Naive B cell (primary cell): ENCODE measurements at regions not wholly inside any gene's neighbourhood (a gene's known extent, or its start where the extent isn't known, plus 50 kb on each side); places are given as distances from the start of the nearest gene placed in this dataset.

Source experiments
- ATAC-seq, 2 donors: fragments of 150-1000 bp; cut with Tn5 transposase; 2 replicates each; pipeline ENCODE4 v1.10.0; 2021; ENCODE audit warnings: low read depth in 2 of 2, mild to moderate bottlenecking in 2 of 2, moderate library complexity in 2 of 2
- DNase-seq: peaks from one replicate; pipeline ENCODE4 v3.0.0; 2022
- H3K27ac Mint-ChIP-seq, 6 donors: one replicate each; pipeline ENCODE4 v1.8.0; 2020 to 2022; ENCODE audit warnings: mild to moderate bottlenecking in 6 of 6, mixed read lengths in 6 of 6, moderate library complexity in 5 of 6, inconsistent platforms in 2 of 6
- H3K27me3 Mint-ChIP-seq, 3 donors: one replicate each; pipeline ENCODE4 v1.8.0; 2021 to 2022; ENCODE audit warnings: mixed read lengths in 3 of 3, mild to moderate bottlenecking in 1 of 3
- H3K36me3 Mint-ChIP-seq, 2 donors: one replicate each; pipeline ENCODE4 v1.8.0; 2020 to 2022; ENCODE audit warnings: mixed read lengths in 2 of 2, inconsistent platforms in 1 of 2, mild to moderate bottlenecking in 1 of 2
- H3K4me1 Mint-ChIP-seq, 3 donors: one replicate each; pipeline ENCODE4 v1.8.0; 2020 to 2022; ENCODE audit warnings: mixed read lengths in 3 of 3, inconsistent platforms in 1 of 3, mild to moderate bottlenecking in 1 of 3, moderate library complexity in 1 of 3
- H3K4me3 Mint-ChIP-seq, 8 donors: one replicate each; pipeline ENCODE4 v1.8.0; 2020 to 2022; ENCODE audit warnings: mild to moderate bottlenecking in 8 of 8, mixed read lengths in 8 of 8, moderate library complexity in 8 of 8, inconsistent platforms in 2 of 8
- H3K9me3 Mint-ChIP-seq, 7 donors: one replicate each; pipeline ENCODE4 v1.8.0; 2020 to 2022; ENCODE audit warnings: mixed read lengths in 7 of 7, mild to moderate bottlenecking in 5 of 7, inconsistent platforms in 2 of 7, moderate library complexity in 1 of 7

GRCh38 chrX:10039821-10040793 lies 72.9 kb downstream of the CLDN34 start:
- H3K27me3 Mint-ChIP-seq = no peaks in the 10 kb centered on the region

GRCh38 chrX:10040961-10041360 lies 73.8 kb downstream of the CLDN34 start:
- H3K27ac Mint-ChIP-seq = peak overlapping the region in 1 of 6 donors; percentile 30
- no peaks in the 10 kb centered on the region for H3K9me3 Mint-ChIP-seq
- ATAC-seq (no peak), DNase-seq (no peak)
- H3K4me3 Mint-ChIP-seq = no peak overlapping the region
- H3K27me3 Mint-ChIP-seq = no peaks in the 10 kb centered on the region
- H3K36me3 Mint-ChIP-seq = no peaks in the 10 kb centered on the region
- peaks cover 5 to 47% (median 28%) of the 10 kb centered on the region in 3 donors for H3K4me1 Mint-ChIP-seq

More at GRCh38 chrX:10039821-10040793, 72.9 kb downstream of the CLDN34 start:
- DNase-seq = no peak
- Mint-ChIP-seq H3K27ac (peak overlapping the region in 1 of 6 donors; percentile 61), H3K4me3 (no peak overlapping the region), H3K4me1 (peaks cover 5 to 38% (median 22%) of the 10 kb centered on the region in 3 donors), H3K36me3 (no peaks in the 10 kb centered on the region), H3K9me3 (no peaks in the 10 kb centered on the region)
- no peak for ATAC-seq

- no peak for ATAC-seq
- Mint-ChIP-seq H3K4me3 (no peak overlapping the region), H3K27ac (no peak overlapping the region)
These were observed 74.2 kb downstream of the CLDN34 start for GRCh38 chrX:10041383-10041782.

DNA sequence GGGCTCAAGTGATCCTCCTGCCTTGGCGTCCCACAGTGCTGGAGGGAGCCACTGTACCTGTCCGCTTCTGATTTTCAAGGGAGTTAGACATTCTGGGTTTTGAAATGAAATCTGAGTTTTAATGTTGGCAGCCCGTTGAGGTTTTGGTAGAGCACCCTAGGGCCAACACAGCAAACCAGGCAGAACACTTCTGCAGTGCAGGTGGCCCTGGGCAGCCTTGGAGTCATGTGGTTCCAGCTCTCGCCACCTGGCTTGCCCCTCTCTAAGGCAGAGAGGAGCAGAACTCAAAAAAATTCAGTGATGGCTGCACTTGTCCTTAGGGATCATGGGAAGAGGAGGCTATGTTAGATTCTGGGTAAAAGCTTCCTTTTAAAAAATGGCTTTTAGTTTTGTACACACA lies 74.9 kb downstream of the CLDN34 start:
- Mint-ChIP-seq H3K27me3 (no peaks in the 10 kb centered on the region), H3K9me3 (no peaks in the 10 kb centered on the region), H3K4me3 (peak overlapping the region in 4 of 8 donors; percentile 5 to 80 (median 41)), H3K27ac (peak overlapping the region in 2 of 6 donors; percentile 22 to 90), H3K4me1 (peaks cover 5 to 47% (median 28%) of the 10 kb centered on the region in 3 donors), H3K36me3 (no peaks in the 10 kb centered on the region)
- no peak for DNase-seq
- ATAC-seq = peak; percentile 47 to 52

More at GRCh38 chrX:10041383-10041782, 74.2 kb downstream of the CLDN34 start:
- no peak for DNase-seq
- peaks cover 5 to 47% (median 28%) of the 10 kb centered on the region in 3 donors for H3K4me1 Mint-ChIP-seq
- no peaks in the 10 kb centered on the region for H3K9me3 Mint-ChIP-seq
- H3K36me3 Mint-ChIP-seq = no peaks in the 10 kb centered on the region
- no peaks in the 10 kb centered on the region for H3K27me3 Mint-ChIP-seq

GRCh38 chrX:10043386-10043785 lies 76.2 kb downstream of the CLDN34 start:
- Mint-ChIP-seq H3K4me1 (peaks cover 5 to 49% (median 32%) of the 10 kb centered on the region in 3 donors), H3K27ac (peak overlapping the region in 3 of 6 donors; percentile 26 to 56 (median 42)), H3K9me3 (no peaks in the 10 kb centered on the region), H3K27me3 (no peaks in the 10 kb centered on the region), H3K36me3 (no peaks in the 10 kb centered on the region), H3K4me3 (peak overlapping the region in 1 of 8 donors; percentile 34)
- ATAC-seq = no peak
- no peak for DNase-seq

DNA sequence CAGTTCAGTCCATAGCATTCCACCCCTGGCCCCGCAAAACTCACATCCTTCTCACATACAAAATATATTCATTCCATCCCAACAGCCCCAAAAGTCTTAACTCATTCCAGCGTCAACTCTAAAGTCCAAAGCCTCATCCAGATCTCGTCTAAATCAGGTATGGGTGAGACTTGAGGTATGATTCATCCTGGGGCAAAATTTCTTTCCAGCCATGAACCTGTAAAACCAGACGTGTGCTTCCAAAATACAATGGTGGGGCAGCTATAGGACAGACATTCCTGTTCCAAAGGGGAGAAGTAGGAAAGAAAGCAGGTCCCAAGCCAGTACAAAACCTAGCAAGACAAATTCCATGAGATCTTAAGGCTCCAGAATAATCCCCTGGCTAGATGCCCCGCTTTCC lies 76.9 kb downstream of the CLDN34 start:
- ATAC-seq (no peak), DNase-seq (no peak)
- Mint-ChIP-seq H3K27ac (peak overlapping the region in 1 of 6 donors; percentile 13), H3K4me3 (no peak overlapping the region), H3K4me1 (peaks cover 5 to 49% (median 32%) of the 10 kb centered on the region in 3 donors), H3K27me3 (no peaks in the 10 kb centered on the region), H3K36me3 (no peaks in the 10 kb centered on the region), H3K9me3 (no peaks in the 10 kb centered on the region)

- H3K4me3 Mint-ChIP-seq = no peak overlapping the region
- H3K36me3 Mint-ChIP-seq = no peaks in the 10 kb centered on the region
- DNase-seq (no peak), ATAC-seq (no peak)
- H3K27ac Mint-ChIP-seq = peak overlapping the region in 1 of 6 donors; percentile 12
- H3K4me1 Mint-ChIP-seq = peaks cover 14 to 53% (median 42%) of the 10 kb centered on the region in 3 donors
- no peaks in the 10 kb centered on the region for H3K27me3 Mint-ChIP-seq
- H3K9me3 Mint-ChIP-seq = no peaks in the 10 kb centered on the region
These were observed 78.3 kb downstream of the CLDN34 start for GRCh38 chrX:10045327-10046000.

DNA sequence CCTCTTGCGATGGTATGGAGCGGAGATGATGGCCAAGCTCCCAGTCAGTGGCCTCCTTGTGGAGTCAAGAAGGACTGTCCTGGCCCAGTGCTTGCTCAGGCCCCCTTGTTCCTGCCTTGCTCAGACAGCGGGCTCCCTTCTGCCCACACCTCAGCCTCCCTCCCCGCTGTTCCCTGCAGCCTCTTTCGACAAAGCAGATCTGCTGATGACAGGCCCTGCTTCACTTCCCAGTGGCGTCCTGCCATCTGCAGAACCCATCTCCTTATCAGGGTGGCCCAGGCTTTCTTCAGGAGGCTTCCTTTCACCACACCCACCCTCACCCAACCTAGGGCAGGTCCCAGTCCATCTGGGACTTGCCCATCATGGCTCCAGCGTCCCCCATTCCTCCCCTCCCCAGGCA lies 80.0 kb downstream of the CLDN34 start:
- H3K4me3 Mint-ChIP-seq = no peak overlapping the region
- DNase-seq (no peak), ATAC-seq (no peak)
- no peaks in the 10 kb centered on the region for H3K27me3 Mint-ChIP-seq
- H3K36me3 Mint-ChIP-seq = no peaks in the 10 kb centered on the region
- no peaks in the 10 kb centered on the region for H3K9me3 Mint-ChIP-seq
- no peak overlapping the region for H3K27ac Mint-ChIP-seq
- H3K4me1 Mint-ChIP-seq = peaks cover 18 to 55% (median 46%) of the 10 kb centered on the region in 3 donors

DNA sequence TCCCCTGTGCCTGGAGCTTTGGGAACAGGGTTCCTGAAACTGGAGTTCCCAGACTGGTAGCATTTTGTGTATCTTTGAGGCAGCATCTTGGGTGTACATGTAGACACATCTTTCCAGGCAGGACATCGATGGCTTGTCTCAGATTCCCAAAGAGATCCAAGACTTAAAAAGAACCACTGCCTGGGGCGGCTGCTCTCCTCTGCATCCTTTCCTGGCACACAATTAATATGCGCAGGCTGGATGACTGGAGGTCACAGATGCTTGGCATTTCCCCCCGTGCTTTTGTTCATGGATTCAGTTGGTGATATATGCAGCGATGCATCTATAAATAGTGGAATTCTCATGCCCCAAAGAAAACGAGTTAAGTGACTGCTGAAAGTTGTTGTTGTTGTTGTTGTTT lies 80.5 kb downstream of the CLDN34 start:
- no peak overlapping the region for H3K4me3 Mint-ChIP-seq
- no peak overlapping the region for H3K27ac Mint-ChIP-seq
- H3K4me1 Mint-ChIP-seq = peaks cover 18 to 57% (median 46%) of the 10 kb centered on the region in 3 donors
- H3K27me3 Mint-ChIP-seq = no peaks in the 10 kb centered on the region
- ATAC-seq = no peak
- no peaks in the 10 kb centered on the region for H3K36me3 Mint-ChIP-seq
- no peaks in the 10 kb centered on the region for H3K9me3 Mint-ChIP-seq
- DNase-seq = no peak

GRCh38 chrX:10048076-10048475 lies 80.9 kb downstream of the CLDN34 start:
- DNase-seq (no peak), ATAC-seq (no peak)
- Mint-ChIP-seq H3K27ac (peak overlapping the region in 1 of 6 donors; percentile 90), H3K9me3 (no peaks in the 10 kb centered on the region), H3K36me3 (no peaks in the 10 kb centered on the region), H3K4me1 (peaks cover 22 to 62% (median 46%) of the 10 kb centered on the region in 3 donors), H3K27me3 (no peaks in the 10 kb centered on the region), H3K4me3 (no peak overlapping the region)

DNA sequence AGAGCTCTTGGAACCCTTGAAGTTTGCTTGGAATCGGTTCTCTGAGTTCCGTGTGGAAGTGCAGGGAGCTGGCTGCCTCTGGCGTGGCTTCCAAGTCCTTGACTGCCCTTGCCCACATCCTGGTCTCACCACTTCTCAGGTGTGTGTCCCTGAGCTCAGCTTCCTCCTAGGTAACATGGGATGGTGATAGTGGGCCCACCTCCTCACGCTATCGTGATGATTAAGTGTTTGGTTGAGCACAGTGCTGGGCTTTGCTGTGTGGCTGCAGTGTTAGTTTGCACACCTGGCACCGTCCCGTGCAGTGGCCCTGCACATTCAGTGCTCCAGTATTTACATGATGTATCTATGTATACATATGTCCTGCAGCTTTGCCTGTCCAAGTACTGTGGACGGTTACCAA lies 81.5 kb downstream of the CLDN34 start:
- no peak overlapping the region for H3K4me3 Mint-ChIP-seq
- H3K36me3 Mint-ChIP-seq = no peaks in the 10 kb centered on the region
- DNase-seq = no peak
- no peak for ATAC-seq
- H3K27ac Mint-ChIP-seq = no peak overlapping the region
- no peaks in the 10 kb centered on the region for H3K27me3 Mint-ChIP-seq
- peaks cover 27 to 63% (median 51%) of the 10 kb centered on the region in 3 donors for H3K4me1 Mint-ChIP-seq
- no peaks in the 10 kb centered on the region for H3K9me3 Mint-ChIP-seq

DNA sequence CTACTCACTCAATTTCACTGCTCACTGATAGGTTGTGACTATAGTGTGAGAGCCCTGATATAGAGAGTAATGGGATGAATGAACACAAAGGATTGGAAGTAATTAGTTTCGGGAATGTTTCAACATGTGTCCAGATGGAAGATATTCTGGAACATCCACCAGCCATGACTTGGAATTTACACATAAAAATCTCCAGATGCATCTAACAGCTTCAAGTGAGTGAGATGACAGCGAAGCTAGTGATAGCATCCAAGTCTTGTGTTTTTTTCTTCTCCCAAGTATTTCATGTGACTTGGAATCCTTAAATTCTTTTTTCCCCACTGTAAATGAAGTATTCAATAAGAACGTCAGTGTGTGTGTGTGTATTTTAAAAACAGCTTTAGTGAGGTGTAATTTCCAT lies 82.1 kb downstream of the CLDN34 start:
- H3K9me3 Mint-ChIP-seq = no peaks in the 10 kb centered on the region
- no peaks in the 10 kb centered on the region for H3K36me3 Mint-ChIP-seq

DNA sequence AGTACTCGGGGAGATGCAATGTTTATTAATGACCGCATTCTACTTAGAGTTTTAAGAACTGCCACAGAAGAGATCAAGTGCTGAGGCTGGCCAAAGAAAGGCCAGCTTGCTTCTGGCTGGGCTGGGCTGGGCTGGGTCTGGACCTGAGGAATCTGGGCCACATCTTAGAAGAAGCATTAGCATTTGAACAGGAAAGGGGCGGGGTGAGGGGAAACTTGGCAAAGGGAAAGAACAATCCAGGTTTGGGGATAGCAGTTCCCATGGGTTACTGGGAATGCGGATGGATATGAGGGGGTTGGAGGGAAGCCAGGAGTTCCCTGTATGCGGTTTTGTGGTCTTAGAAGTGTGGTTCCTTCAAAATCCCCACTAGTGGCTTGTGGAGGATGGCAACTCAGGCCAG lies 83.3 kb downstream of the CLDN34 start:
- Mint-ChIP-seq H3K4me1 (peaks cover 29 to 54% (median 45%) of the 10 kb centered on the region in 3 donors), H3K4me3 (peak overlapping the region in 1 of 8 donors; percentile 28), H3K36me3 (no peaks in the 10 kb centered on the region), H3K27me3 (no peaks in the 10 kb centered on the region), H3K27ac (peak overlapping the region in 2 of 6 donors; percentile 65 to 74), H3K9me3 (peaks cover 0 to 5% (median 1%) of the 10 kb centered on the region in 7 donors)
- ATAC-seq (no peak), DNase-seq (no peak)

More for the DNA sequence above, 82.1 kb downstream of the CLDN34 start:
- no peaks in the 10 kb centered on the region for H3K27me3 Mint-ChIP-seq
- ATAC-seq (no peak), DNase-seq (no peak)
- H3K4me1 Mint-ChIP-seq = peaks cover 27 to 58% (median 46%) of the 10 kb centered on the region in 3 donors
- no peak overlapping the region for H3K27ac Mint-ChIP-seq
- no peak overlapping the region for H3K4me3 Mint-ChIP-seq
